HCT116 (cell line): ENCODE measurements at regions not wholly inside any gene's neighbourhood (a gene's known extent, or its start where the extent isn't known, plus 50 kb on each side); places are given as distances from the start of the nearest gene placed in this dataset.

Experiments
- ATAC-seq: fragments of 200-7000 bp; cut with Tn5 transposase; 2 replicates; pipeline ENCODE4 v1.9.1; 2020; ENCODE audit warnings: mild to moderate bottlenecking, moderate library complexity
- BruUV-seq: library from RNA; stranded (reverse); fragments of 400-500 nt; replicated peaks from 2 replicates; lab custom pipeline; 2021; lab: Mats Ljungman, UMichigan
- CTCF ChIA-PET: fragments of 300-600 bp; sonication (Branson Sonifier 250); formaldehyde crosslinking; loops from one replicate; lab custom pipeline; 2021; ENCODE audit warnings: antibody characterized with exemption; lab: Charles Lee
- POLR2A ChIA-PET: fragments of 300-600, 350-600 bp; sonication (Branson Sonifier 250); formaldehyde crosslinking; loops from one replicate; lab custom pipeline; 2021; ENCODE audit warnings: antibody characterized with exemption; lab: Charles Lee
- RAD21 ChIA-PET, 2 experiments: fragments of 300-600 bp; sonication (Branson Sonifier 250); formaldehyde crosslinking; loops; one replicate each; lab custom pipeline; 2023; ENCODE audit warnings: low total read pairs in 2 of 2; ENCODE audit not compliant: uncharacterized antibody in 2 of 2, unreplicated experiment in 2 of 2, low non-redundant PET in 1 of 2; lab: Charles Lee
- DNase-seq: peaks from one replicate; pipeline ENCODE4 v3.0.0-alpha.2; 2010; ENCODE audit warnings: low read depth, low spot score
- H2AFZ ChIP-seq: fragments of 200-600 bp; shearing (Covaris generic), sonication (generic); 2 replicates; pipeline ENCODE4 v1.6.1; 2017; ENCODE audit warnings: low read depth, mixed run types, mixed read lengths, antibody characterized with exemption, low read length; ENCODE audit not compliant: poor library complexity, severe bottlenecking
- H3K27ac ChIP-seq: 2 replicates; pipeline ENCODE4 v1.5.1; 2012; ENCODE audit warnings: low read depth, low read length
- H3K27me3 ChIP-seq: fragments of 200-600 bp; sonication (generic); 2 replicates; pipeline ENCODE4 v1.6.1; 2016; ENCODE audit warnings: mixed run types, low read length, mixed read lengths; ENCODE audit not compliant: insufficient read depth
- H3K36me3 ChIP-seq, 2 experiments: fragments of 200-500 bp in 1 of 2; fragments of 200-600 bp in 1 of 2; sonication (Bioruptor generic) in 1 of 2; sonication (generic) in 1 of 2; 2 replicates each; pipeline versions ENCODE4 v1.5.1 to v1.6.1; 2014 to 2016; ENCODE audit warnings: low read length in 2 of 2, inconsistent platforms in 1 of 2, mixed read lengths in 1 of 2, mixed run types in 1 of 2; ENCODE audit not compliant: insufficient read depth in 2 of 2, control insufficient read depth in 1 of 2
- H3K4me1 ChIP-seq, 2 experiments: fragments of 200-600 bp in 1 of 2; sonication (generic) in 1 of 2; 2 replicates each; pipeline versions ENCODE4 v1.5.1 to v1.6.1; 2012 to 2017; ENCODE audit warnings: low read length in 2 of 2, inconsistent platforms in 1 of 2, mild to moderate bottlenecking in 1 of 2, mixed read lengths in 1 of 2, mixed run types in 1 of 2, moderate library complexity in 1 of 2; ENCODE audit not compliant: insufficient read depth in 2 of 2, control insufficient read depth in 1 of 2
- H3K4me2 ChIP-seq: fragments of 200-600 bp; sonication (generic); 2 replicates; pipeline ENCODE4 v1.6.1; 2017; ENCODE audit warnings: mixed run types, low read length, mixed read lengths
- H3K4me3 ChIP-seq, 2 experiments: fragments of 200-600 bp in 1 of 2; sonication (generic) in 1 of 2; replicated peaks in 1 of 2; 2 replicates each; pipeline ENCODE4 v1.5.1; 2011 to 2016; ENCODE audit warnings: low read length in 2 of 2, control low read depth in 1 of 2, low read depth in 1 of 2, mild to moderate bottlenecking in 1 of 2, mixed read lengths in 1 of 2, mixed run types in 1 of 2
- H3K79me2 ChIP-seq: fragments of 200-600 bp; sonication (generic); 2 replicates; pipeline ENCODE4 v1.6.1; 2017; ENCODE audit warnings: mild to moderate bottlenecking, mixed run types, low read length, moderate library complexity, mixed read lengths; ENCODE audit not compliant: insufficient read depth
- H3K9ac ChIP-seq: fragments of 200-600 bp; sonication (generic); 2 replicates; pipeline ENCODE4 v1.6.1; 2016; ENCODE audit warnings: low read length, mixed read lengths
- H3K9me2 ChIP-seq: fragments of 200-600 bp; sonication (generic), shearing (Covaris generic); 2 replicates; pipeline ENCODE4 v1.6.1; 2017; ENCODE audit warnings: mixed run types, mild to moderate bottlenecking, moderate library complexity; ENCODE audit not compliant: insufficient read depth
- H3K9me3 ChIP-seq, 2 experiments: fragments of 200-500 bp in 1 of 2; fragments of 200-600 bp in 1 of 2; sonication (Bioruptor generic) in 1 of 2; sonication (generic) in 1 of 2; 2 replicates each; pipeline ENCODE4 v1.6.1; 2014 to 2017; ENCODE audit warnings: low read length in 2 of 2, mixed read lengths in 2 of 2, inconsistent platforms in 1 of 2, low read depth in 1 of 2, mild to moderate bottlenecking in 1 of 2, mixed run types in 1 of 2, moderate library complexity in 1 of 2; ENCODE audit not compliant: control insufficient read depth in 1 of 2, insufficient read depth in 1 of 2
- H4K20me1 ChIP-seq: fragments of 200-600 bp; sonication (generic), shearing (Covaris generic); 2 replicates; pipeline ENCODE4 v1.6.1; 2017; ENCODE audit warnings: mixed run types, mild to moderate bottlenecking, moderate library complexity; ENCODE audit not compliant: insufficient read depth
- CEBPB ChIP-seq: IDR thresholded peaks from 2 replicates; pipeline ENCODE4 v1.6.1; 2012; ENCODE audit warnings: low read depth
- CTCF ChIP-seq, 3 experiments: fragments of 200-600 bp in 1 of 3; sonication (generic) in 1 of 3; IDR thresholded peaks in 2 of 3; conservative IDR thresholded peaks in 1 of 3; 2 replicates each; pipeline ENCODE4 v1.5.1; 2012 to 2017; ENCODE audit warnings: low read depth in 2 of 3, low read length in 2 of 3, antibody characterized with exemption in 1 of 3, borderline replicate concordance in 1 of 3, control low read depth in 1 of 3, mild to moderate bottlenecking in 1 of 3, mixed read lengths in 1 of 3, mixed run types in 1 of 3, moderate library complexity in 1 of 3; ENCODE audit not compliant: insufficient read depth in 1 of 3
- EGR1 ChIP-seq: IDR thresholded peaks from 2 replicates; pipeline ENCODE4 v1.6.1; 2012; ENCODE audit warnings: low read depth
- ELF1 ChIP-seq: IDR thresholded peaks from 2 replicates; pipeline ENCODE4 v1.6.1; 2012; ENCODE audit warnings: low read depth, borderline replicate concordance
- EZH2phosphoT487 ChIP-seq: fragments of 200-600 bp; IDR thresholded peaks from 2 replicates; pipeline ENCODE4 v1.6.1; 2018; ENCODE audit warnings: antibody characterized with exemption, borderline replicate concordance
- JUND ChIP-seq: IDR thresholded peaks from 2 replicates; pipeline ENCODE4 v1.6.1; 2012
- POLR2A ChIP-seq: IDR thresholded peaks from 2 replicates; pipeline ENCODE4 v1.7.0; 2011; ENCODE audit warnings: borderline replicate concordance; ENCODE audit not compliant: insufficient read depth, insufficient read length; ENCODE audit errors: extremely low read depth
- POLR2AphosphoS5 ChIP-seq: IDR thresholded peaks from 2 replicates; pipeline ENCODE4 v1.6.1; 2011; ENCODE audit warnings: mild to moderate bottlenecking, low read depth, low read length, moderate library complexity
- RAD21 ChIP-seq: IDR thresholded peaks from 2 replicates; pipeline ENCODE4 v1.6.1; 2012; ENCODE audit warnings: low read depth, mild to moderate bottlenecking
- SIN3A ChIP-seq: IDR thresholded peaks from 2 replicates; pipeline ENCODE4 v1.6.1; 2012; ENCODE audit warnings: low read depth
- SP1 ChIP-seq: IDR thresholded peaks from 2 replicates; pipeline ENCODE4 v1.6.1; 2012; ENCODE audit warnings: low read depth
- YY1 ChIP-seq: IDR thresholded peaks from 2 replicates; pipeline ENCODE4 v1.6.1; 2011; ENCODE audit warnings: low read length, low read depth, moderate library complexity, mild to moderate bottlenecking; ENCODE audit not compliant: insufficient replicate concordance; ENCODE audit errors: extremely low read depth
- ZBTB33 ChIP-seq: IDR thresholded peaks from 2 replicates; pipeline ENCODE4 v1.6.1; 2011; ENCODE audit warnings: mild to moderate bottlenecking, low read length, moderate library complexity; ENCODE audit not compliant: insufficient replicate concordance; ENCODE audit errors: extremely low read depth
- ZFX ChIP-seq: fragments of 450-650 bp; IDR thresholded peaks from 2 replicates; pipeline ENCODE4 v1.6.1; 2017
- intact Hi-C: fragments of 100-400 bp; cut with micrococcal nuclease; formaldehyde crosslinking; loops from 2 replicates; pipeline ENCODE4 v1.10.0; 2022

DNA sequence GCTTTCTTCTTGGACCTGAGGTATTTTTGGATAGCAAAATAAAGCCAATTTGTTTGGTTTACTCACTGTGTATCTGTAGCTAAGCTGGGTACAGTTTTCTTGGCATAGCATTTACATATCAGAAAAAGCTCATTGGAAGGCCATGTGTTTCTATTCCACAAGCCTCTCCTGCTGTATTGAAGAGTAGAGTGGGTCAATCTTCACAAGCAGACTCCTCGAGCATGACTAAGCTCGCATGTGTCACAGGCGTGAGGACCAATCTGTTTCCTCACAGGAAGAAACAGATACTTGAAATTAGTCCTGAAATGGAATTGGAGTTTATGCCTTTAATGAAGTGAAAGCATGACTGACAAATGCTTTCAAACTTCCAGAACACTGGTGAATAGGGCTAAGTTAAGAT is 1279.0 kb upstream of the MAP3K7 start (continued):
- TF ChIP-seq EZH2phosphoT487 = no peak
- no peak for TF ChIP-seq POLR2A

DNA sequence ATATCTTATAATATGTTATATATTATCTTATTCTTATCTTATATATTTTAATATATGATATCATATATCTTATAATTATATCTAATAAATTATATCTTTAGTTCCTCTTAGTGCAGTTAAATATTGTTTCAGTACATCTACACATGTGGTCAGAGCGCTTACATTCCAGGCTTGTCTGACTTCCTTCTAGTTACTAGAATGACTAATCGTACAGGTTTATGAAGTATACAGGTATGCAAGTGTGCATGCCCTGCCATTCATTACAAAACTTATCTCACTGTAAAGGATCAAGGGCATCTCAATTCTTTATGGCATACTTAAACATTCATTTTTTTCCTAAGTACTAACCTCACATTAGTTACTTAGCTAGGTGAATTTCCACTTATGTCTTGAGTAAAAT is 1278.0 kb upstream of the MAP3K7 start:
- TF ChIP-seq ZBTB33 (no peak), EZH2phosphoT487 (no peak), ZFX (no peak), RAD21 (no peak), EGR1 (no peak), JUND (no peak), POLR2A (no peak), CTCF (IDR thresholded peaks at IDR 0.05 in 2 of 3, conservative IDR thresholded peaks at IDR 0.05 in 1 of 3; ENCODE audit: borderline replicate concordance in 1 of 3, insufficient read depth in 1 of 3, low read depth in 2 of 3, low read length in 2 of 3) (no peak), YY1 (no peak), SP1 (no peak), SIN3A (no peak), POLR2AphosphoS5 (no peak), CEBPB (no peak), ELF1 (no peak)
- ChIA-PET CTCF (no interaction called here), RAD21 (no interaction called here), POLR2A (no interaction called here)
- Histone ChIP-seq H3K4me1 (no peaks in the 10 kb centered on the region), H3K9me3 (peaks cover 0 to 18% of the 10 kb centered on the region in 2 experiments; a peak in 2 of 4 replicates), H3K79me2 (no peaks in the 10 kb centered on the region), H3K9me2 (no peaks in the 10 kb centered on the region), H3K27ac (no peak overlapping the region), H3K4me2 (no peak overlapping the region), H3K4me3 (no peak overlapping the region), H4K20me1 (no peaks in the 10 kb centered on the region), H3K9ac (no peak overlapping the region), H3K27me3 (no peaks in the 10 kb centered on the region), H2AFZ (no peak overlapping the region), H3K36me3 (no peaks in the 10 kb centered on the region)
- no TSS peak for BruUV-seq
- ATAC-seq (no peak), DNase-seq (no peak)
- intact Hi-C loops = no loop called here
